ENCODE measurements at regions not wholly inside any gene's neighbourhood (a gene's known extent, or its start where the extent isn't known, plus 50 kb on each side); places are given as distances from the start of the nearest gene placed in this dataset.
A peak's percentile ranks its signal among the peaks of the same experiment; 100 is the strongest.
"Not testable (repeated sequence)": the region's sequence is repeated elsewhere in the genome, so short reads cannot be mapped to it uniquely, and the experiment has no call there.

- DNase-seq (ENCODE audit: low spot score): no peak
Observed at GRCh38 chr13:99777873-99778272, 193.7 kb downstream of the ZIC5 start.

- no peak for DNase-seq (ENCODE audit: low spot score)
Observed at GRCh38 chr13:99774644-99775043, 196.9 kb downstream of the ZIC5 start.

GRCh38 chr13:99768986-99769385 is 202.6 kb downstream of the ZIC5 start:
- DNase-seq (ENCODE audit: low spot score): no peak

GRCh38 chr13:99766641-99767045 is 204.9 kb downstream of the ZIC5 start:
- no peak for DNase-seq (ENCODE audit: low spot score)

GRCh38 chr13:99765869-99766268 is 205.7 kb downstream of the ZIC5 start:
- DNase-seq (ENCODE audit: low spot score): no peak

- no peak for DNase-seq (ENCODE audit: low spot score)
Observed at GRCh38 chr13:99760456-99760855, 211.1 kb downstream of the ZIC5 start.

GRCh38 chr13:99759163-99759552 is 212.4 kb downstream of the ZIC5 start:
- DNase-seq (ENCODE audit: low spot score): no peak

- peak; percentile 42 for DNase-seq (ENCODE audit: low spot score)
Observed at GRCh38 chr13:99758460-99759162, 213.0 kb downstream of the ZIC5 start.

GRCh38 chr13:99757756-99758459 is 213.7 kb downstream of the ZIC5 start:
- DNase-seq (ENCODE audit: low spot score): no peak

- DNase-seq (ENCODE audit: low spot score): no peak
Observed at GRCh38 chr13:99756281-99756680, 215.3 kb downstream of the ZIC5 start.

GRCh38 chr13:99754750-99755149 is 216.8 kb downstream of the ZIC5 start:
- not testable (repeated sequence) for DNase-seq (ENCODE audit: low spot score)

GRCh38 chr13:99752373-99752772 is 219.2 kb downstream of the ZIC5 start:
- DNase-seq (ENCODE audit: low spot score): no peak

- no peak for DNase-seq (ENCODE audit: low spot score)
Observed at GRCh38 chr13:99751517-99752199, 219.9 kb downstream of the ZIC5 start.

GRCh38 chr13:99750951-99751350 is 220.6 kb downstream of the ZIC5 start:
- DNase-seq (ENCODE audit: low spot score): no peak

- DNase-seq (ENCODE audit: low spot score): peak; percentile 62
Observed at GRCh38 chr13:99749271-99750019, 222.1 kb downstream of the ZIC5 start.

GRCh38 chr13:99747403-99747710 is 224.2 kb downstream of the ZIC5 start:
- DNase-seq (ENCODE audit: low spot score): no peak

GRCh38 chr13:99746637-99747402 is 224.7 kb downstream of the ZIC5 start:
- no peak for DNase-seq (ENCODE audit: low spot score)

GRCh38 chr13:99743094-99743493 is 228.5 kb downstream of the ZIC5 start:
- no peak for DNase-seq (ENCODE audit: low spot score)

GRCh38 chr13:99741960-99742359 is 229.6 kb downstream of the ZIC5 start:
- DNase-seq (ENCODE audit: low spot score): no peak

- DNase-seq (ENCODE audit: low spot score): no peak
Observed at GRCh38 chr13:99740251-99740979, 231.2 kb downstream of the ZIC5 start.

- DNase-seq (ENCODE audit: low spot score): no peak
Observed at GRCh38 chr13:99738626-99739025, 232.9 kb downstream of the ZIC5 start.
